ENCODE measurements at regions not wholly inside any gene's neighbourhood (a gene's known extent, or its start where the extent isn't known, plus 50 kb on each side); places are given as distances from the start of the nearest gene placed in this dataset.
"Not testable (repeated sequence)": the region's sequence is repeated elsewhere in the genome, so short reads cannot be mapped to it uniquely, and the experiment has no call there.

GRCh38 chr1:67608661-67609576 lies 76.1 kb upstream of the GADD45A start:
- intact Hi-C loops (cut with DNase I), result no loop called here
- DNase-seq, result no peak

GRCh38 chr1:67609577-67610341 lies 75.2 kb upstream of the GADD45A start:
- intact Hi-C loops (cut with DNase I), result no loop called here
- DNase-seq, result no peak

- no peak for DNase-seq
- intact Hi-C loops (cut with DNase I), result no loop called here
These were observed 74.6 kb upstream of the GADD45A start for GRCh38 chr1:67610450-67610849.

GRCh38 chr1:67611846-67612245 lies 73.2 kb upstream of the GADD45A start:
- no peak for DNase-seq
- intact Hi-C loops (cut with DNase I), result no loop called here

- no peak for DNase-seq
- intact Hi-C loops (cut with DNase I), result no loop called here
These were observed 72.2 kb upstream of the GADD45A start for GRCh38 chr1:67612788-67613241.

- intact Hi-C loops (cut with DNase I); DNase-seq: not testable (repeated sequence)
These were observed 71.5 kb upstream of the GADD45A start for GRCh38 chr1:67613479-67613878.

GRCh38 chr1:67614511-67614934 lies 70.5 kb upstream of the GADD45A start:
- intact Hi-C loops (cut with DNase I), result no loop called here
- no peak for DNase-seq

- intact Hi-C loops (cut with DNase I), result no loop called here
- no peak for DNase-seq
These were observed 69.1 kb upstream of the GADD45A start for GRCh38 chr1:67615886-67616285.

GRCh38 chr1:67616394-67616985 lies 68.5 kb upstream of the GADD45A start:
- no peak for DNase-seq
- intact Hi-C loops (cut with DNase I), result no loop called here

- peak in 6 of 10 donors; percentile 18 to 74 (median 26) for DNase-seq
- intact Hi-C loops (cut with DNase I), result no loop called here
These were observed 66.5 kb upstream of the GADD45A start for GRCh38 chr1:67618285-67619018.

GRCh38 chr1:67619080-67619479 lies 65.9 kb upstream of the GADD45A start:
- DNase-seq, result no peak
- intact Hi-C loops (cut with DNase I), result no loop called here

- intact Hi-C loops (cut with DNase I), result no loop called here
- DNase-seq, result no peak
These were observed 61.1 kb upstream of the GADD45A start for GRCh38 chr1:67623906-67624305.

GRCh38 chr1:67624680-67625079 lies 60.3 kb upstream of the GADD45A start:
- intact Hi-C loops (cut with DNase I), result no loop called here
- no peak for DNase-seq

- DNase-seq, result no peak
- intact Hi-C loops (cut with DNase I), result no loop called here
These were observed 58.7 kb upstream of the GADD45A start for GRCh38 chr1:67626090-67626860.

GRCh38 chr1:67626861-67627235 lies 58.2 kb upstream of the GADD45A start:
- DNase-seq, result no peak
- intact Hi-C loops (cut with DNase I), result no loop called here

- intact Hi-C loops (cut with DNase I), result no loop called here
- DNase-seq, result no peak
These were observed 57.7 kb upstream of the GADD45A start for GRCh38 chr1:67627336-67627735.

- intact Hi-C loops (cut with DNase I), result no loop called here
- no peak for DNase-seq
These were observed 57.1 kb upstream of the GADD45A start for GRCh38 chr1:67627906-67628305.

GRCh38 chr1:67629370-67630075 lies 55.5 kb upstream of the GADD45A start:
- intact Hi-C loops (cut with DNase I), result no loop called here
- DNase-seq, result no peak

GRCh38 chr1:67630438-67631045 lies 54.5 kb upstream of the GADD45A start:
- DNase-seq, result no peak
- intact Hi-C loops (cut with DNase I), result no loop called here
